Erythroblast (primary cell): ENCODE measurements at regions not wholly inside any gene's neighbourhood (a gene's known extent, or its start where the extent isn't known, plus 50 kb on each side); places are given as distances from the start of the nearest gene placed in this dataset.

Experiments
- GATA1 ChIP-seq: IDR thresholded peaks from 2 replicates; pipeline ENCODE4 v1.6.1; 2011; ENCODE audit warnings: low read depth, mild to moderate bottlenecking, control low read depth, low read length, moderate library complexity
- POLR2A ChIP-seq: IDR thresholded peaks from 2 replicates; pipeline ENCODE4 v1.6.1; 2011; ENCODE audit warnings: mild to moderate bottlenecking, low read length

DNA sequence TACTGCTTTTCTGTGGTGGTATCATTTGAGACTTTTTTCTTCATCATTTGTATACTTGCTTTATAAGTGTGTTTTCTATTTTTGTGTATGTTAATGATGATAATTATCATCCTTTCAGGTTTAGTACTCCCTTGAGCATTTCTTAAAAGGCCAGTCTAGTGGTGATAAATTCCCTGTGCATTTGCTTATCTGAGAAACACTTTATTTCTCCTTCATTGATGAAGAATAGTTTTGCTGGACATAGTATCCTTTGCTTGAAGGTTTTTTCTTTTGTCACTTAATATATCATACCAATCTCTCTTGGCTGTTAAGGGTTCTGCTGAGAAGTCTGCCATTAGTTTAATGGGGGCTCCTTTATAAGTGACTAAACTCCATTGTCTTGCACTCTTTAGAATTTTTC lies 123.2 kb upstream of the IRAK1BP1 start:
- no peak for TF ChIP-seq POLR2A
- no peak for TF ChIP-seq GATA1
